Heart left ventricle (tissue), 16 donors: ENCODE measurements at regions not wholly inside any gene's neighbourhood (a gene's known extent, or its start where the extent isn't known, plus 50 kb on each side); places are given as distances from the start of the nearest gene placed in this dataset.
"Not testable (repeated sequence)": the region's sequence is repeated elsewhere in the genome, so short reads cannot be mapped to it uniquely, and the experiment has no call there.

Source experiments
- ATAC-seq, 4 donors: fragments of 200-7000 bp; cut with Tn5 transposase; one replicate each; pipeline ENCODE4 v1.9.1; 2020 to 2022; ENCODE audit warnings: moderate library complexity in 4 of 4, mild to moderate bottlenecking in 3 of 4, moderate number of reproducible peaks in 1 of 4
- DNase-seq, 5 donors: peaks; one replicate each; pipeline ENCODE4 v3.0.0-alpha.2; 2020
- H3K27ac ChIP-seq, 12 donors: fragments of 200-600 bp; sonication (generic) in 4 of 12; one replicate each; pipeline versions ENCODE4 v1.5.0 to v1.8.0; 2016 to 2022; ENCODE audit warnings: mild to moderate bottlenecking in 2 of 12
- H3K27me3 ChIP-seq, 9 donors: fragments of 200-600 bp; sonication (generic) in 2 of 9; one replicate each; pipeline versions ENCODE4 v1.5.1 to v1.8.0; 2016 to 2022; ENCODE audit warnings: mild to moderate bottlenecking in 3 of 9
- H3K36me3 ChIP-seq, 9 donors: fragments of 200-600 bp; sonication (generic) in 2 of 9; one replicate each; pipeline versions ENCODE4 v1.5.0 to v1.8.0; 2018 to 2022; ENCODE audit warnings: mild to moderate bottlenecking in 2 of 9
- H3K4me1 ChIP-seq, 12 donors: fragments of 200-600 bp; sonication (generic) in 4 of 12; one replicate each; pipeline versions ENCODE4 v1.5.0 to v1.8.0; 2016 to 2022; ENCODE audit warnings: mild to moderate bottlenecking in 3 of 12
- H3K4me3 ChIP-seq, 12 donors: fragments of 200-600 bp; sonication (generic) in 4 of 12; one replicate each; pipeline versions ENCODE4 v1.5.0 to v1.8.0; 2017 to 2022; ENCODE audit warnings: mild to moderate bottlenecking in 9 of 12, moderate library complexity in 4 of 12
- H3K9me3 ChIP-seq, 12 donors: fragments of 200-600 bp; sonication (generic) in 4 of 12; one replicate each; pipeline versions ENCODE4 v1.5.0 to v1.8.0; 2016 to 2022; ENCODE audit warnings: mild to moderate bottlenecking in 1 of 12
- CTCF ChIP-seq, 12 donors: fragments of 200-600 bp; sonication (generic) in 4 of 12; IDR thresholded peaks; one replicate each; pipeline versions ENCODE4 v1.5.0 to v1.8.0; 2018 to 2022; ENCODE audit warnings: antibody characterized with exemption in 12 of 12, mild to moderate bottlenecking in 5 of 12
- POLR2A ChIP-seq, 2 donors: fragments of 450-650 bp; IDR thresholded peaks; one replicate each; pipeline ENCODE4 v1.6.1; 2017; ENCODE audit warnings: antibody characterized with exemption in 2 of 2, mild to moderate bottlenecking in 2 of 2, moderate library complexity in 2 of 2
- WGBS, 4 donors: extraction: QIAGEN DNeasy Blood & Tissue Kit in 2 of 4; methylation state at CpG; one replicate each; pipeline versions ENCODE4 v1.1.5 to v1.1.7; 2013 to 2018; 5-methylcytosine and 5-hydroxymethylcytosine counted together
- intact Hi-C, 10 donors: fragments of 100-400 bp; cut with DNase I; formaldehyde crosslinking; loops; one replicate each; pipeline versions ENCODE4 v1.11.1 to v1.14.2; 2022
- donor health status: ischemic (EF 13 %, LVEDD 7.1; RV severe dilation, severe dysfunction).
- donor health status: healthy with polysubstance abuse.
- donor health status: DM: no; HTN: yes; CAD: no.
- donor health status: DM: no; HTN: no; CAD: no.
- donor health status: ischemic (EF 25% LVEDD 6.9; RV normal size, moderate dysfunction).
- donor health status: ischemic (EF 25% LVEDD 5.7; RV mildly dilated, moderate dysfunction).
- donor health status: healthy.
- donor health status: DM: yes; HTN: yes; CAD: no.
- donor health status: ischemic (EF 35%, LVEDD 5.7; RV mildly dilated, moderate dysfunction).
- donor health status: nonischemic (EF 11% LVEDD 7.7; RV severe dilation, severe dysfunction).
- donor health status: DM: yes; HTN: yes; CAD: no.
- donor health status: PGD.
- donor health status: ischemic (EF 29% LVEDD 5.4; RV normal size, mild dysfunction).
- donor health status: nonischemic (EF 23%, LVEDD 6.1; RV moderate dilation, normal function).

- Histone ChIP-seq H3K9me3 (no peaks in the 10 kb centered on the region), H3K4me1 (no peaks in the 10 kb centered on the region), H3K27me3 (peaks cover 0 to 7% (median 0%) of the 10 kb centered on the region in 9 donors), H3K36me3 (no peaks in the 10 kb centered on the region), H3K27ac (no peak overlapping the region), H3K4me3 (no peak overlapping the region)
- intact Hi-C loops = no loop called here
- DNase-seq = peak in 1 of 5 donors; percentile 4
- WGBS, 4 donors = 41 to 54% (median 47%) methylated on average over 7 of the region's 7 CpGs
- ATAC-seq = no peak
- no peak for TF ChIP-seq CTCF (IDR thresholded peaks at IDR 0.05)
- TF ChIP-seq POLR2A (IDR thresholded peaks at IDR 0.05) = no peak
Observed at GRCh38 chr9:93886911-93887310, 68.2 kb downstream of the BARX1 start.

GRCh38 chr9:93884808-93885207 is 70.3 kb downstream of the BARX1 start:
- no peak for TF ChIP-seq POLR2A (IDR thresholded peaks at IDR 0.05)
- no peak for TF ChIP-seq CTCF (IDR thresholded peaks at IDR 0.05)
- Histone ChIP-seq H3K27ac (no peak overlapping the region), H3K9me3 (no peaks in the 10 kb centered on the region), H3K4me3 (no peak overlapping the region), H3K36me3 (no peaks in the 10 kb centered on the region), H3K4me1 (no peaks in the 10 kb centered on the region), H3K27me3 (peaks cover 0 to 7% (median 0%) of the 10 kb centered on the region in 9 donors)
- no peak for ATAC-seq
- DNase-seq = no peak
- 55 to 73% (median 59%) methylated on average over 1 of the region's 1 CpG for WGBS, 4 donors
- intact Hi-C loops = no loop called here

GRCh38 chr9:93879662-93880407 is 75.3 kb downstream of the BARX1 start:
- DNase-seq, H3K36me3 ChIP-seq, H3K27me3 ChIP-seq, H3K4me1 ChIP-seq, H3K4me3 ChIP-seq, H3K27ac ChIP-seq, intact Hi-C loops, ATAC-seq: not testable (repeated sequence)
- peaks cover 0 to 23% (median 18%) of the 10 kb centered on the region in 12 donors for H3K9me3 ChIP-seq
- 91 to 94% (median 93%) methylated on average over 28 to 35 of the region's 35 CpGs for WGBS, 4 donors

- no peak overlapping the region for H3K4me3 ChIP-seq
- ATAC-seq (no peak), DNase-seq (no peak)
- H3K9me3 ChIP-seq = peaks cover 0 to 38% (median 29%) of the 10 kb centered on the region in 12 donors
- no peak overlapping the region for H3K27ac ChIP-seq
- intact Hi-C loops = no loop called here
- no peaks in the 10 kb centered on the region for H3K36me3 ChIP-seq
- no peaks in the 10 kb centered on the region for H3K4me1 ChIP-seq
- peaks cover 0 to 12% (median 0%) of the 10 kb centered on the region in 9 donors for H3K27me3 ChIP-seq
- TF ChIP-seq CTCF (IDR thresholded peaks at IDR 0.05) = no peak
- TF ChIP-seq POLR2A (IDR thresholded peaks at IDR 0.05) = no peak
Observed at GRCh38 chr9:93875330-93875729, 79.8 kb downstream of the BARX1 start.

- Histone ChIP-seq H3K27ac (no peak overlapping the region), H3K4me3 (no peak overlapping the region), H3K4me1 (no peaks in the 10 kb centered on the region), H3K9me3 (peaks cover 0 to 38% (median 29%) of the 10 kb centered on the region in 12 donors), H3K36me3 (no peaks in the 10 kb centered on the region), H3K27me3 (peaks cover 0 to 19% (median 3%) of the 10 kb centered on the region in 9 donors)
- no peak for DNase-seq
- no peak for TF ChIP-seq POLR2A (IDR thresholded peaks at IDR 0.05)
- no peak for TF ChIP-seq CTCF (IDR thresholded peaks at IDR 0.05)
- intact Hi-C loops = no loop called here
- no peak for ATAC-seq
Observed at GRCh38 chr9:93874242-93874641, 80.9 kb downstream of the BARX1 start.
